HG02973 (cell line): ENCODE measurements at regions not wholly inside any gene's neighbourhood (a gene's known extent, or its start where the extent isn't known, plus 50 kb on each side); places are given as distances from the start of the nearest gene placed in this dataset.

Experiments
- ATAC-seq: cut with Tn5 transposase; IDR thresholded peaks from one replicate; pipeline ENCODE4 v1.9.1; 2021; ENCODE audit warnings: moderate library complexity; ENCODE audit not compliant: unreplicated experiment

DNA sequence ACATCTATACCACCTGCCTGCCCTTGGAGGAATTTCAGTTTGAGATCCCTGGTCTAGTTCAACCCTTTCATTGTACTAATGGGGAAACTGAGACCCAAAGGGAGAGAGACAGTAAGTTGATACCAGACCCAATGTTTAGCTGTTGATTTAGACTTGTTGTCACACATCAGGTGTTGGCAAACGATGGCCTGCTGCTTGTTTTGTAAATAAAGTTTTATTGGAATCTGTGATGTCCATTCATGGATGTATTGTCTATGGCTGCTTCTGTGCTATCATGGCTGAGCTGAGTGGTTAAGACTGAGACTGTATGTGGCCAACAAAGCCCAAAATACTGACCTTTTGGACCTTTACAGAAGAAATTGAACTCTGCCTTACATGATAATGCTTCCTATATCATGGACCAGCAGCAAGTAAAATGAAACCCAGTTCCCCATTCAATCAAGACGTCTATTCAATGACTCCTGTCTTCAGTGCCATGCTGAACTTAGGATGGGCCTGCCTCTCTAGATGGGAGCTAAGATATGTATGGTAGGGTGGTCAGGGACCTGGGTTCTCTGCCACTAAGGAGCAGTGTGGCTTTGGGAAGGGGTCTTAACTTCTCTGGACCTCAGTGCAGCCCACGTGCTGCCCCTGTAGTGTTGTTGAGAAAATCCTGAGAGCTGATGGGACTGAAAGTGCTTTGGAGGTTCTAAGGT is 111.0 kb downstream of the IRX5 start:
- no peak for ATAC-seq

DNA sequence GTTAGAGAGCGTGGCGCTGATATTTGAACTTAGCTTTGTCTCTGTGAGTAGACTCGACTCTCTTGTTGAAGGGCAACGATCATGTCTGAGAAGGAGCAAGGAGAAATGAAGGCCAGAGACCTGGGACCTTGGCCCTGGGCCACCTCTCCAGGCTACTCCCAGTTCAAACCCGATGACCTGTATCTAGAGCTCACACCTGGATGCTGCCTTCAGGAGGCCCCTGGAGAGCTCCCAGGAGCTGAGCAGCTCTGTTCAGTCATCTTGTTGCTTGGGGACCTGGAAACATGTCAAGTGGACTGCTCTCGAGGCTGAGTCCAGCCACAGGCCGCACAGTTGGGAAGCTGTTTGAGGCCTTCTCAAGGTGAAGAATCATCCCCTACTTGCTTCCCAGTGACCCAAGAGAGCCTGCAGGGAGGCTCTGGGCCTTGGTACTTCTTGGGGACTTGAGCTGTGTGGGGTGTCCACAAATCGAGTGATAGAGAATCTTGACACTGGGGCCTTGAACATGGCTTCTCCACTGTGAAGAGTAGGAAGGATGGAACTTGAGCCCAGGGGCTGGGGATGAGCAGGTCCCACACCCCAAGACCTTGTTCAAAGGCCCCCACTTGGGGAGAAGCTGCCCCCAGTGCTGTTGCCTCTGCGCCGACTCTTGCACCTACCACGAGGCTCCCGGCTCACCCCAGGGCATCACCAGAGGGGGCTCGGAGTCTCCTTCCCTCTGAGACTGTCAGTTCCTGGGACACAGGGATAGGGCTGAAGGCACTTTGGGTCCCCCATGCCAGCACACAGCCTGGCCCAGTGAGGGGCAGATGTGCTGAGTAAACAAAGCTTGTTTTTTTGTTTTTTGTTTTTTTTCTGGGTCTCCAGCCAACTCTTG is 112.1 kb downstream of the IRX5 start:
- ATAC-seq = no peak

DNA sequence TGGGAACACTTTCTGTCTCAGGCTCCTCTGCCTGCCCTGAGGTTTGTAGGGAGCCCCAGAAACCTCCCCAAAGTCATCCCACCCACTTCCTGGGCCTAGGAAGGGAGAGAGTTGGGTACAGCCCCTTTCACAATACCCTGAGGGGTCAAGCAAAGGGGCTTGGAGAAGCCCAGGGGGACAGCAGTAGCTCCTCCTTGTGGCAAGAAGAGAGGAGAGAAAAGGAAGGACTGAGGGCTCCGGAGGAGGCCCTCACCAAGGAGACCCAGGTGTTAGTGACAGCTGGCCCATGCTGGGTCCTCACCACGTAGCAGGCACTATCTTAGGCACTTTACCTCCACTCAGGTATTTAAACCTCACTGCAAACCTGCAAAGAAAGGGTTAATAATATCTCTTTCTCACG is 112.8 kb downstream of the IRX5 start:
- ATAC-seq = no peak

DNA sequence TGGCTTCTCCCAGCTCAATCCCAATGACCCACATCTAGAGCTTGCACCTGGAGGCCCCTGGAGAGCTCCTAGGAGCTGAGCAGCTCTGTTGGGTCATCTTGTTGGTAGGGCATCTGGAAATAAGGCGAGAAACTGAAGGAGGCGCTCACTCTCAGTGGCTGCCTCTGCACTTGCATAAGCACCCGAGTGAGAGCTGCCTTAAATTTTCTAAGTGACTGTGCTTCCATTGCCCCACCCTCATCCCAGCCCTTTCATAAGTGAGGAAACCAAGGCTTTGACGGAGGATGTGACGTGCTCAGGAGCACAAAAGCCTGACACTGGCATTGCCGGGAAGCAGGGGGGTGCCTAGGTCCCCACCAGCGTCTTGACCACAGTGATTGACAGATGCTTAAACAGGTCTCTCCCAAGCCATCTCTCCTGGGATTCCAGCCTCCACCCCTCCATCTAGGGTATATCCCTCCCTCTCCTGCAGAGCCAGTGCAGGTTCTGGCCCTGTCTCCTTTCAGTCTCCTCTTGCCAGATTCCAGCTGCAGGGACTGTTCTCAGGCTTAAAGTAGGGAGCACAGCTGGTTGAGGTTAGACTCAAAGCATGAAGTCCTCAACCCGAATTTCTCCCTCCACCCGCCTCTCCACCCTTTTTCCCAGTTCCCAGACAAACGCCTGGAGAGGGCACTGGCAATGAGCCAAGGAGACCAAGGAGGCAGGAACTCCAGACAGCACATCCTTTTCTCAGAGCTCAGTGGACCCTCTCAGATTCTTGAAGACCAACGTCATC is 113.7 kb downstream of the IRX5 start:
- no peak for ATAC-seq

DNA sequence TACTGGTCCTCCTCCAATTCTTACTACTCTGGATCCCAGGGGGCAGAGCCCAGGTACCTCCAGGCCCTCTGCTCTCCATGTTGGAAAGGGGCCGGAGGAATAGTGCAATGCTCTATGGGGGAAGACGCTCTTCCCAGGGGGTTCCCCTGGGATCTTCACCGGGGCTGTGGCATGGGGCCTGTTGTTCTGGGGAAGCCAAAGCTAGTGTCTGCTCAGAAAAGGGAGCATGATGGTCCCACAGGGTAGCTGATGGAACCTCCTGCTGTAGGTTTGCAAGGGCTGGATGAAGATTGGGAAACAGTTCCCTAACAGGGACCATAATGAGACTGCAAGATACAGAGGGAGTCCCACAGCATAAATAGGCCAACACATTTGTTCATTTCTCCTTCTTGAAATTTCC is 114.7 kb downstream of the IRX5 start:
- ATAC-seq = no peak

DNA sequence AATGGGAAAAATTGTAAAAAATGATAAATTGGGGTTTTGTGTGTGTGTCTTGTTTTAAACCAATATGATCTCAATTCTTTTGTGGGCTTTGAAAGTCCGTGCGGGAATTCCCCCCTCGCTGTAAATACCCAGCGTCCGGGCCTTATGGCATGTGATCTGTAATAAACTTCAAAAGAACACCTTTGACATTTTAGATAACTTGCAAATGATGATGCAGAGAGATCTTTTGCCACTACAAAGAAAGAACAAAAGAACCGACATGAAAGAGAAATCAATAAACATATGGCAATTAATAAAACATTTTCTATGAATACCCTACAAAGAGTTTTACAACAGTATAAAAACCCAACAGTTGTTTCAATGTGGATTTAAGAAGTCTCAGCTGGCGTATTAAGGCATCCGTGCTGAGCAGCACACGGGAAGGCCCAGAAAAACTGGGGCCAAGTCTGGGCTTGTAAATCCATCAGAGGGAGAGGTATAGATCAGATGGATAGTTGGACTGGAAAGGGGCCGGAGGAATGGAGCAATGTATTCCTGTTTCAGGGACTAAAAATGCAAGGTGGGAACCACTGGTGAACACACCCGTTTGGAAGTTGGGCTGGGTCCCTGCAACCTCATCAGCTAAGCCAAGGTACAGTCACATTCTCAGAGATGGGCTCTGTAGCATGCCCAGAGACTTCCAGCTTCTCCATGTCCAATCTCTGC is 115.2 kb downstream of the IRX5 start:
- ATAC-seq = no peak

DNA sequence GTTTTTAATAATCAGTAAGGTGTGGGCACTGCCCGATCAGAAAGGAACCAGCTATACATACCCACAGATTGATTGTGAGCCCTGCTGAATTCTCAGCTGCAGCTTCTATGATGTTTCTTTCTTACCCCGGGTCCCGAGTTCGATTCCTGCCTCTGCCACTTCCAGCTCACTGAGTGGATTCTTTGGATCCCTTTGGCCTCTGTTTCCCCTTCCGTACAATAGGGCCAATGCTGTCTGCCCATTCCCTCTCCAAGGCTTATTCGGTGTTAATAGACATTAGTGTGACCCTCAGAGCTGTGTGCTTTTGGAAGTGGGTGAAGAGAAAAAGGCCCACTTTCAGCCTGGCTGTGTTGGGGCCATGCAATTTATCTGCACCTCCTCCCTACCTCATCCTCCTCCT is 115.8 kb downstream of the IRX5 start:
- no peak for ATAC-seq

DNA sequence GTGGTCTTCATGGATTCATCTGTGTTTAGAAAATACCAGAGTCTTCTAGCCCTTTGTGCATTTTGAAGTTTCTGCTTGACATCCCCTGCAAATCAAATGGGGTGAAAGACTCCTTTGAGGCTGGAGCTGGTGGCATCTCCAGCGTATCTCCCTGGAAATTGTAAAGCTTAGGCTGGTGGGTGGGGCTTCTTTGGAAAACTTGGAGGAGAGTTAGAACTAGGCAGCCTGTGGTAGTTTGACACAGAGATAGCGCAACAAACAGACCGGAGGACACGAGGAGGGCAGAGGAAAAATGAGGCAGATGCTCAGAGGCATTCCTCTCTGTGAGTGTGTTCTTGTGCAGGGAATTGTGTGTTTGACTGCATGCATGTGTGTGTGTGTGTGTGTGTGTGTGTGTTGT is 116.3 kb downstream of the IRX5 start:
- ATAC-seq = no peak

DNA sequence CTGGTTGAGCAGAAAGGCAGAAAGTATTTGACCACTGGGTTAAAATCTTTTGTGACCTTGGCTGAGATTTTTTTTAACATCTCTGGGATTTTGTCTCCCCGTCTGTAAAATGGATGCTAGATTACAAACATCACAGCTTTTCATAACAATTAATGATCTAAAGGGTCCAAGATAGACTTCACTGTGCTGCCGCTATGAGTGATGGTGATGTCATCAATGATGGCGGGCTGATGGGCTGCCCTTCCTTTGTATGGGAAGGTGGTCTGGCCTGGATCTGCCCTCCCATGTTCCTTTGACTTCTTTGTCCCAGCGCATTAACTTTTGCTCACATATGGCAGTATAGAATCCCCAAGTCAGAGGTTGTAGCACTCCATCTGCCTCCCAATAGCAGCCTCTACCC is 116.7 kb downstream of the IRX5 start:
- ATAC-seq = no peak

DNA sequence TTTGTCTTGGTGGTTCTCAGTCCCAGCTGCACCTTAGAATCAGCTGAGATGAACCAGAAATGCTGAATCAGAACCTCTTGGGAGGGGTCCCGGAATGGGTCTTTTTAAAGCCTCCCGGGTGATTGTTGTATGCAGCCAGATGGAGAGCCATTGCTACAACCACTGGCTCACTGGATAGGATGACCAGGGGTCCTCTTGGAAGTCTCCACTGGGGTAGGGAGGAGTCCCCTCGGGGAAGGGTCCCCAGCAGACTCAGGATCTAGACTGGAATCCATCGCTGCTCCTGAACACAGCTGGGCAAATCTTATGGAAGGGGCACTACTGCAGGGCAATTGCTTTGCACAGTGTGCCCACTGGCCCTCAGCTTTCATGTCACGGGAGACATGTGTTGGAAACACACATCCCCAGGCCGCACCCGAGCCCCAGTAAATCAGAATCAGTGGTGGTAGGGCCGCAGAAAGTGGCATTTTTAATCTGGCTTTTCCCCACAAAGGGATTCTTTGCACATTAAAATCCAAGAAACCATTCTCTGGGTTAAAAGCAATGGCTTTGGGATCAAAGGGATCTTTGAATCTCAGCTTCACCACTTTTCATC is 117.3 kb downstream of the IRX5 start:
- ATAC-seq = no peak

DNA sequence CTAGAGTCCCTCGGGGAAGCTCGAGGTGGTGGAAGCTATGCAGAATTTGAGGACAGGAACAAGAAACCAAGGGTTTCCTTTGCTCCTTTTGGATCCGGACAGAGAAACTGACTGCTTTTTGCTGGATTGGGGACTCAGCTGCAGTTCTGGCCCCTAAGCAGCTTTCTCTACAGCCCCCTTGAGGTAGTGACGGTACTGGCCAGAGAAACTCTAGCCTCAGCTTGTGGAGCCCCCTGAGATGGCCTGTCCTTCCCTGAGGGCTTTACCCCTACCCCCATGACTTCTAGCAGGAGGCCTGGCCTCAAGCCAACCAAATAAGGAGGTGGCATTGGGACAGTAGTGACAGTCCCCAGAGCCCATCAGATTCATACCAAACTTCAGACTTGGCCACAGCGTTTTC is 118.1 kb downstream of the IRX5 start:
- no peak for ATAC-seq

DNA sequence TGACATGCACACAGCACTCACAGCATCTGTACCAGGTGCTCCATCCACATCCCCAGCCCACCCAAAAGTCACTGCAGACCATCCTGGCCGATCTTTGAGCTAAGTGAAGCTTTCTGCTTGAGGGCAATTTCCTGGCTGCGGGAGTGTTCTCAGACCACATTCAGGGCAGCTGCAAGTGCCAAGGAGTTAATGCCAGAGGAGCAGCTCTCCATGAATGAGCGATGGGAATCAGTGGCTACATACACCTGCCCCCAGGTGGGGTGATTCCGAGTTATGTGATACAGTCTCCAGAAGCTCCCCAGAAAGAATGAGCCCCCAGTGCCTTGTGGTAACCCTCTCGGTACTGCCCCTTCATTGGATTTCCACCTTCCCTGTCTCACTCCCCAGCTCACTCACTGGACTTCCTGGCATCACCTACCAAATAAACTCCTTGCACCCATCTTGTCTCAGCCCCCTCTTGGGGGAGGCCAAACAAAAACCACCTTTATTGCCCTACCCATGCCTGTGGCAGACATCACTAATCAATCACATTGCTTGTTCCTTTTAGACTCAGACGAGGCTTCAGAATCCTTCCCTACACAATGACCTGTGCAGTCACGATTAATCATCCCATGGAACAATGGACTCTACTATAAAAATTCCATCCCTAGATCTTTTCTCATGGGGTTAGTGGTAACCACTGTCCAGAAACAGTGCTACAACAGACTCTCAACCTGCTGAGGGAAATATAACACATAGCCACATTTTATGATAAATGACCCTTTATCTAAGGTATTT is 121.1 kb downstream of the IRX5 start:
- ATAC-seq = no peak

DNA sequence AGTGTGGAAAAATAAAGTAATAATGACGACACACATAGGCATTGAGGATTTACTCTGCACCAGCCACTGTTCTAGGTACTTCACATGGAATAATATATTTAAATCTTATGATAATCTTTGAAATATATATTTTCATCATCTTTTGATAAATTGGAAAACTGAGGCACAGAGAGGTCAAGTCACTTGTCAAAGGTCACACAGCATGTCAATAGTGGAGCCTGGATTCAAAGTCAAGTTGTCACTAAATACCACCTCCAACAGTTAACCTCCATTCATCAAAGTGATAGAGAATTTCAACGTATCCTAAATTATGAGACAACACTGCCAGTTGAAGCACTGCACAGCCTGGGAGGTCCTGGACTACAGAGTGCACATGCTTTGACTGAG is 121.7 kb downstream of the IRX5 start:
- no peak for ATAC-seq

DNA sequence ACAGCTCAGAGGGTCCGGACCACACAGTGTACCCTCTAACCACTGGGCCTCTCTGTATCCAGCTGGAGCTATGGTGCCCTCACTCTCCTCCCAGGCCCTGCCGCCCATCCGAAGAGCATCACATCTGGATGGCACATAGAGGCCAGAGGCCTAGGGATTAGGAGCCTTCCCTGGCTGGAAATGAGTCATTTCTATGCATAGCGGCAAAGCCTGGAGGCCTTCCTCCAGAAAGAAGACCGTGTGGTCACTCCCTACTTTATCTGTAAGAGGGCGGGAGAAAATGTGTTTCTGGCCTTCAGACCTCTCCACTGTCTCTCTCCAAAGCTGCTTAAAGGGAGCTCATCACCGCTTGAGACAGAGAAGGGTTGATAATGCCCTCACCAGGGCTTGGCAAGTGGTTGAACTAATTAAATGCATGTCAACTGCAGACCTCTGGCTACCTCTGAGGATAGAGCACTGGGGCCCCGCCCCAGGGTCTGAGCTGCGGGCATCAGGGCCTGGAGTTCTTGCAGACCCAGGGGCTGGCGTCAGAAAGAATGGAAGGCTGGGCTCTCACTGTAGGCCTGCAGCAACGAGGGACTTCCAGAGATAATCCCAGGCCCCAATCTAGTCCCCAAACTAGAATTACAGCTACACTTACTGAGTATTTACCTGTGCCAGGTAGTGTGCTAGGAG is 122.2 kb downstream of the IRX5 start:
- no peak for ATAC-seq

DNA sequence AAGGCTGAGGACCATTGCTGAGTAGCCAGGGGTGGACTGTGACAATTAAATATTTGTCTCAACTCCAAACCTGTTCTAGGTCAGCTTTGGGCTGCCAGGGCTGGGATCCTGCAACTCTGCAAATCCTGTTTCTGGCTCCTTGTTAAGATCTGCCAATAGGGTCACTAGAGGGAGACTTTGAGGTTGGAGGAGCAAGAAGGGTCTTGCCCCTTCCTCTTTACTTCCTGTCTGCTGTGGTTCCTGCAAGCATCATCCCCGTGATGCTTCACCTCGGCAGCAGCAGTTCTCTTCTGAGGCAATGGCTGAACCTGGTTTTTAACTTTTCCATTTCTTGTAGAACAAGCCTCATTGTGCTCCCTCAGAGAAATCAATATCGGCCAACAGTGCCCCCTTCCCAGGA is 124.6 kb downstream of the IRX5 start:
- no peak for ATAC-seq

DNA sequence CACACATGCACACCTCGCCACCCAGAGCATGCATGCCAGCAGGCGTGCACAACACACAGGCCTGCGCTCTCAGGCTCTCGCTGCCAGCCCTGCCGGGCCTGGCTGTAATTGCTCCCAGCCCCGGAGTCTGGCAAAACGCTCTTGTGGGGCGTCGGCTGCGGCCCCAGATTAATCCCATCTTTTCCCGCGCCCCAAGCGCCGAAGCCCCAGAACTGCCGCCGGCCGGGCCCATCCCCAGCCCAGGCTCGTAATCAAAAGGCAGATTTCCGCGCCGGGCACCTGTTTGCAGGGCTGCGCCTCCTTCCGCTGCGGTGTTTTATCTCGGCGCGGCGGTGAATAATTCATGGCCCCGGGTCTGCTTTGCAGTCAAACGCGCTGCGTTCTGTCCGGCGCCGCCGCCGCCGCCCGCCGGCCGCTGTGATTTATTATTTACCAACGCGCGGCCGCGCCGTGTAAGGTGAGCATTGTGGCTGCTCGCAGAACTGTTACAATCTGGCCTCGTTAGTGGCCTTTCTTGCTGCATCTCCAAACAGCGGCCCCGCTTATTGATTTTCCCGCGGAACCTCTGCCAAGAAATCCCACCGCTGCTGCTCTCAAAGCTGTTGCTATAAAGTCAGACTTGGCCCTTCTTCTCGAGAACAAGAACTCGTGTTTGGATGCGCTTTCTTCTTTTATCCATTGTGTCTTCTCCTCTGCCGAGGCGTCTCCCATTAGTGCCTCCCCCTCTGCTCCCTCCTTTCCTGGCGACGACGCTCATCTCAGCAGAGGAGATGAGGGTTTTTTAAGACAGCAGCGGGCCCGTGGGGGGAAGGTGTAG is 126.1 kb downstream of the IRX5 start:
- ATAC-seq = no peak

DNA sequence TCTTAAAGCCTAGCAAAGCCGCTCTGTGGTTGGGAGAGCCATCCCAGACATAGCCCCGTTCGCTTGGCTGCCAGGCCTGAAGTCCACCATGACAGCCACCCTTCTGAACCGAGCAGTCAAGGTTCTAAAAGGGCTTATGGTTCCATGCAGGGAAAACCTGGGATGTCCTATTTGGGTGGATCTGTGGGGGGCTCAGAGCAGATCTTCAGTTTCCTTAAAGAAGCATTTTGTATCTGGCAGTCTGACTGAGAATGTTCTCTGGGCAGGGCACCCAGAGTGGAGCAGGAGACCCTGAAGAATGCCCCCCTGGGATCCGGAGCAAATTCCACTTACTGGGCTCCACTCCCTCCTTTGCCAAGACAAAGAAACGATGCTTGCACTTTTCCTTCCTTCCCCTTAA is 127.2 kb downstream of the IRX5 start:
- no peak for ATAC-seq

DNA sequence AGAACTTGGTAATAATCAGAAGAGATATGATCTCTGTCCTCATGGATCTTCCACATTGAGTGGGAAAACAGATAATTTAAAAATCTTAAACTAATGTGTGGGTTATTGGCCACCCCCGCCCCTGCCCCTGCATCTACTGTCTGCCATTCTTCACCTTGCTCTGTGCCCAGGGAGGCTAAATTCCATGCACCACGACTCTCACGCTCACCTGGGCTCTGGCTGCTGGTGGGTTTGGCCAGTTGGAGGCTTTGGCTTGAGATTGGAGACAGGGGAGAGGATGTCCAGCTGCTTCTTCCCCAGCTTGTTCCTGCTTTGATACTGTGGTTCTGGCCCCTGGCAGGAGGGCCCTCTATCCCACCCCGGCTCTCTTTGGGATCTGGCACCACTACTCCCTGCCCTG is 127.9 kb downstream of the IRX5 start:
- ATAC-seq = no peak

DNA sequence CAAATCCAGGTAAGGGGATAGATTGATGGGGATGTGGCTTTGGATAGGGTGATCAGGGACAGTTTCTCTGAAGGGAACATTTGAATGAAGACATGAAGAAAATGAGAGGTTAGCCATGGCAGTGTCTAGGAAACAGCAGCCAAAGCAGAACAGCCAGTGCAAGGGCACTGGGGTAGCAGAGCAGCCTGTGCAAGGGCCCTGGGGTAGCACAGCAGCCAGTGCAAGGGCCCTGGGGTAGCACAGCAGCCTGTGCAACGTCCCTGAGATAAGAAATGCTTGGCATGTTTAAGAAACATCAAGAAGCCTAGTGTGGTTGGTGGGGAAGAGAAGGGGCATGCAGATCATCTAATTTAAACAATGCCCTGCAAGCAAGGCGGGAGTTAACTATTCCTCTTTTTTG is 128.5 kb downstream of the IRX5 start:
- ATAC-seq = no peak
